Tibial nerve (tissue), 4 donors: ENCODE measurements at regions not wholly inside any gene's neighbourhood (a gene's known extent, or its start where the extent isn't known, plus 50 kb on each side); places are given as distances from the start of the nearest gene placed in this dataset.

Source experiments
- CTCF ChIP-seq, 5 experiments: fragments of 200-600 bp in 3 of 5; fragments of 450-650 bp in 2 of 5; sonication (generic) in 3 of 5; IDR thresholded peaks; one replicate each; pipeline ENCODE4 v1.5.1; 2016 to 2019; ENCODE audit warnings: antibody characterized with exemption in 5 of 5, mild to moderate bottlenecking in 3 of 5, moderate library complexity in 2 of 5
- EP300 ChIP-seq, 2 donors: sonication (generic); formaldehyde crosslinking; IDR thresholded peaks; one replicate each; pipeline ENCODE4 v1.6.1; 2017; ENCODE audit warnings: antibody characterized with exemption in 2 of 2, mild to moderate bottlenecking in 1 of 2
- POLR2A ChIP-seq, 2 donors: fragments of 450-650 bp; IDR thresholded peaks; one replicate each; pipeline ENCODE4 v1.6.1; 2017; ENCODE audit warnings: antibody characterized with exemption in 2 of 2, mild to moderate bottlenecking in 2 of 2, moderate library complexity in 2 of 2

GRCh38 chr7:68674826-68675225, 923.4 kb upstream of the AUTS2 start:
- TF ChIP-seq CTCF (IDR thresholded peaks at IDR 0.05) (no peak), POLR2A (IDR thresholded peaks at IDR 0.05) (no peak), EP300 (IDR thresholded peaks at IDR 0.05) (no peak)
